K562 (cell line): ENCODE measurements at regions not wholly inside any gene's neighbourhood (a gene's known extent, or its start where the extent isn't known, plus 50 kb on each side); places are given as distances from the start of the nearest gene placed in this dataset.

Experiments
- SRSF1 ChIP-seq: fragments of 200-400 bp; formaldehyde crosslinking; IDR thresholded peaks from 2 replicates; pipeline ENCODE4 v1.6.1; 2017; ENCODE audit warnings: mild to moderate bottlenecking, low read depth, low read length, moderate library complexity
- ZFP1 ChIP-seq: fragments of 450-650 bp; formaldehyde crosslinking; IDR thresholded peaks from 2 replicates; pipeline ENCODE4 v1.4.0; 2020; ENCODE audit warnings: mild to moderate bottlenecking, mixed read lengths
- ZNF263 ChIP-seq: sonication (generic); formaldehyde crosslinking; IDR thresholded peaks from 2 replicates; pipeline ENCODE4 v1.8.0; 2022; ENCODE audit warnings: mild to moderate bottlenecking, missing genetic modification reagents, borderline replicate concordance
- ZNF431 ChIP-seq: sonication (generic); formaldehyde crosslinking; IDR thresholded peaks from 2 replicates; pipeline ENCODE4 v1.8.0; 2022; ENCODE audit warnings: mild to moderate bottlenecking, missing genetic modification reagents

- TF ChIP-seq ZFP1 (no peak), ZNF431 (CRISPR knock-in tag) (no peak), ZNF263 (no peak), SRSF1 (no peak)
These were observed 60.5 kb downstream of the EDN1 start for GRCh38 chr6:12350644-12351170.
